NCI-H748 (cell line): ENCODE measurements at regions not wholly inside any gene's neighbourhood (a gene's known extent, or its start where the extent isn't known, plus 50 kb on each side); places are given as distances from the start of the nearest gene placed in this dataset.
A peak's percentile ranks its signal among the peaks of the same experiment; 100 is the strongest.

Experiments used
- DNase-seq: peaks from one replicate; lab custom pipeline; 2025; ENCODE audit not compliant: unreplicated experiment; lab: John Stamatoyannopoulos, UW

DNA sequence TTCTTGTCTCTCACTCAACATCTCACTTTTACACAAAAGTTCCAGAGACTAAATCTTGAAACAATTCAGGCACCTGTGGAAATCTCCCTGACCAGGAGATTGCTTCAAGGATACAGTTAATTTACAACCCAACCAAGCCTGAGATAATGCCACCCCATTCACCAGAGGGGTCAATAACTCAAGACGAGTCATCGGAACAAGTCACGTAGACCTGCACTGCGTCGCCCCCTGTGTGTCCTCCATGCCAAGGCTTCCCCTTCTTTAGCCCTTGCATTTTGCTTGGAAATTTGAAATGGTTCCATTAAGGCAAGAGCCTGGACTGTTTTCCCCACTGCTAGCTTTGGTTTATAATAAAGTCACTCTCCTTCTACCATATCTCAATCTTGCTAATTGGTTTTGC, 129.0 kb upstream of the NEO1 start:
- no peak for DNase-seq

DNA sequence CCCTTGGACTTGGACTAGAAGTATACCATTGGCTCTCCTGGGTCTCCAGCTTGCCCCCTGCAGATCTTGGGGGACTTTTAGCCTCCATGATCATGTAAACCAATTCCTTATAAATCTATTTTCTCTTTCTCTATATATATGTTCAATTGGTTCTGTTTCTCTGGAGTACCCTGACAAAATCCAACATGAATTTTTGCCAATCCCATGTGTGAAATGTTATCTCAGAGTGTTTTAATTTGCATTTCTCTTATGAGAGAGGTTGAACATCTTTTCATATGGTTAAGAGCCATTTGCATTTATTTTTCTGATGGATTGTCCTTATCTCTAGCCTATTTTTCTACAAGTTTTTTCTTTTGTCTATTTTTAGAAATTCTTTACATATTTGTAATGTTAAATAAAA, 131.7 kb upstream of the NEO1 start:
- no peak for DNase-seq

DNA sequence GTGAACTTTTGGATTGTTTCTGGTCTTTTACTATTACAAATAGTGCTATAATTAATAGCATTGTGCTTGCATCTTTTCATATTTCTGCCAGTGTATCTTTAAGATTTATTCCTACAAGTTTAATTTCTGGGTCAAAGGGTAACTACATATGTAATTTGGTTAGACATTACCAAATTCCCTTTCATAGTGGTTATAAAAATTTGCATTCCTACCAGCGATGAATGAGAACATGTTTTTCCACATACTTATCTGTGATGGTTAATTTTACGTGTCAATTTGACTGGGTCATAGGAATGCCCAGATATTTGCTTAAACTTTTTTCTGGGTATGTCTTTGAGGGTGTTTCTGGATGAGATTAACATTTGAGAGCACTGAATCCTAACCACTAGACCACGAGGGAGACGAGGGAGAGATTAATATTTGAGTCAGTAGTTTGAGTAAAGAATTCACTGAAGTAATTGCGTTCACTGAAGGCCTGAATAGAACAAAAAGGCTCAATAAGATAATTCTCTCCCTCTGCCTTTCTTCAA, 132.3 kb upstream of the NEO1 start:
- no peak for DNase-seq

DNA sequence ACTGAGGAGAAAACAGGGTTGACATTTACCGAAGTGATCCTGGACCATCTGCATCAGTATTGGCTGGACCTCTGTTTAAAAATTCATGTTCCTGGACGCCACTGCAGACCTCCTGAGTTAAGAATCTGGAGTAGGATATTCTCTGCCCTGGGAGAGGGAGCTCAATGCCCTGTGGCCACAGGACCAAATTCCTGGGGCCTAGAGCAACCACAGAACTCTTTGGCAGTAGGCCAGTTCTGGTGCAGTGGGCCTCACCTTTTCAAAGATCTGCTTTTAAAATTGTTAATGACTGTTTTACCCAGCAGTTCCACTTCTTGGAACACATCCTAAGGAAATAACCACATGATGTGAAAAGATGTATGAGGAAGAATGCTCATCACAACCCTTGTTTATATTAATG, 133.3 kb upstream of the ADPGK start:
- DNase-seq = peak; percentile 27

DNA sequence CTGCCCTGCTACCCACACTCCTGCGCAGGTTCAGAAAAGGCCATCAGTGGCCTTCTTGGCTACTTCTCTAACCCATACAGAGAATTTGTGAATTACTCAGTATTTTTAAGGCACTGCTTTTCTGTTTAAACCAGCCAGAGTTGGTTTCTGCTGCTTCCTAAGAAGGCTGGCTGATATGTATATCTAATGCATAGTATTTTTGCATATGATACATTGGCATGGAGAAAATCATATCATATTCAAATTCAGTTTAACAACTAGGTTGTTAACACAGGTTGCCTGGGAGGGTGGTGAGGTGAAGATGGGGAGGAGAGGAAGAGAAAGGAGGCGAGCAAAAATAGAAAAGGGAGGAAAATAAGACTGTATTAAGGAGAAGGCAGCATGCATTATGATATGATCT, 132.8 kb upstream of the ADPGK start:
- DNase-seq = no peak

DNA sequence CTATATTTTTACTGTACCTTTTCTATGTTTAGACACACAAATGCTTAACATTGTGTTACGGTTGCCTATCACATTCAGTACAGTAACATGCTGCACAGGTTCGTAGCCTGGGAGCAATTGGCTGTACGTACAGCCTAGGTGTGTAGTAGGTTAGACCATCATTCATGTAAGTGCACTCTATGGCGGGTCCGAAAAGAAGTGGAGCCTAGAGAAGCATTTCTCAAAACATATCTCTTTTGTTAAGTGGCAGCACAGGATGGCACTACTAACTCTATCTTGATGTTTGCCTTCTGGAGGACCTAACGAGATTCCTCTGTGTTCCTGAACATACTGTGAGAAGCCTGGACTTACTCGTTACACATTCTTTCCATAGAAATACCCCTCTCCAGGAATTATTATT, 132.3 kb upstream of the ADPGK start:
- DNase-seq = no peak

DNA sequence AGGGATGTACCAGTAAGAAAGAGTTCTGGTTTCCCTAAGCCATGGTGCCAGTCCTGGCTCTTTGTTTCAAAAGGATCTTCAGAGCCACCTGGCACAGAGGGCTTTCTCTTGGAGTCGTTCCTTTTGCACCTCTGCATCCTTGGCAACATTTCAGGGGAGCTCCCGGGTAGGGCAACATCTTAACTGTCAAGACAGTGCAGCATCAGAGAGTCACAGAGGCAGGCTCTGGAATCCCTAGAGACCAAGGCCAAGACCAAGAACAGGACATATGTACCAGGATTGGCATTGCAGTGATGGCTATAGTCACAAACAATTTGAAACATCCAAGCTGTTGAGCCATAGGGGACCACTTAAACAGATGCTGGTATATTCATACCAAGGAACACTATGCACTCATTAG, 129.4 kb upstream of the ADPGK start:
- DNase-seq = no peak

DNA sequence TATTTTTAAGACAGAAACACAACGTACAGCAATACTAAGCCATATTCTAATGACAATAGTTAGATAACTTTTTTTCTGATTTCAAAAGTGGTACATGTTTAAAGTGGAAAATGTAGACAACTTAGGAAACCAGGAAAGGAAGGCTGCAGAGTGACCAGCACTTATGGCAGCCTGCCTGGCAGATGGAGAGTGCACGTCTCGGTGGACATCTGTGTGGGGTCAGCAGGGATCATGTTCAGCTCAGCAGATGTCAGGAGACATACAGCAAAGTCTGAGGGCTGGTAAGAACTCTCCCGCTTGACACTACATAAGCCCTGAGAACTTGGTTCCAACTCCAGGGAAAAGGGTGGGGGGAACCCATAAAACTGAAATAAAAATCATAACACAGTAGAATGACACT, 128.6 kb upstream of the ADPGK start:
- DNase-seq = no peak

DNA sequence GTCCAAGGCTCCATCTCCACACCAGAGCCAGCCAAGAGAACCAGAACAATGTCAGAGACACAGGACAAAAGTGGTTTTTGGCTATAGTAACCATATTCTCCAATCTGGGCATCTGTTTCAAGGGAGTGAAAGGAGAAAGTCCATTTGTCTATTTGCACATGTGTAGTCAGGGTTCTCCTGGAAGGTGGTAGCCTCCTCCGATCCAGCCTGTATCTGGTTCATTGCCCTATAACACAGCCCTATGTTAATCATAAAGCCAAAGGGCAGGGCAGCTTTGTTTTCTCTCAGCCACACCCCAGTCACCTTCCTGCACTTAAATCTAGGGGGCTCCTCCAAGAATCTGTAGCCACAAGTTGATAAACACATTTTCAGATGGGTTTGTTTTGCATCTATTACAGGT, 128.1 kb upstream of the ADPGK start:
- no peak for DNase-seq

DNA sequence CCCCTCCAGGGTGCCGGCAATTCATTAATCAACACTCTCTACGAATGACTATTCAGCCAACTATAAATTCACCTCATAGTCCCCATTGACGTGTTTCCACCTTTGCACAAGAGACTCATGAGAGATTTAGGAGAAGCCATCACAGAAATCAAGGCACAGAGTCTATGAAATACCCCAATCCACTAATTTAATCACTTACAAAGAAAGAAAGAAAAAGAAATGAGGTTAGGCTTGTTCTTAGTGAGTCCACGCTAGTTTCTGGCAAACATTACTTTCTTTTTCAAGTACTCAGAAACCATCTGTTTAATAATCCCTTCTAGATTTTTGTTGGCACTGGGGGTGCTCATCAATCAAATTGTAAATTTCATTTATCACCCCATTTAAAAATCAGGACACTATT, 125.2 kb upstream of the ADPGK start:
- DNase-seq = no peak

DNA sequence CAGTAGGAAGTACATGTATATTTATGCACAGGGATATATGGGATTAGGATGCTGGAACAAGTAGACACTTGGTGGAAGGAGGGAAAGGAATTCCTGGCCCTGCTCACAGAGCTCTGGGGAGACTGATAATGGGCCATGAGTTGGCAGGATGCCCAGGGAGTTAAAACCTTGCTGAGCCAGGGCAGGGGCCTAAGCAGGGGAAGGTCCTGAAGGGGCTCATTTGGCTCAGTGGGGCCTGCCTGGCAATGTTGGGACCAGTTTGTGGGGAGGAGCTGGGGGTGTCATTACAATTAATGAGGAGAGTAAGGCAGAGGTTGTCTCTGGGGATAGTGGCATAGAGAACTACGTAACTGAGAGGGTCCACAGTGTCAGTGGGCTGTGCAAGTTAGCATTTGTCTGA, 124.2 kb upstream of the ADPGK start:
- DNase-seq = peak; percentile 14

DNA sequence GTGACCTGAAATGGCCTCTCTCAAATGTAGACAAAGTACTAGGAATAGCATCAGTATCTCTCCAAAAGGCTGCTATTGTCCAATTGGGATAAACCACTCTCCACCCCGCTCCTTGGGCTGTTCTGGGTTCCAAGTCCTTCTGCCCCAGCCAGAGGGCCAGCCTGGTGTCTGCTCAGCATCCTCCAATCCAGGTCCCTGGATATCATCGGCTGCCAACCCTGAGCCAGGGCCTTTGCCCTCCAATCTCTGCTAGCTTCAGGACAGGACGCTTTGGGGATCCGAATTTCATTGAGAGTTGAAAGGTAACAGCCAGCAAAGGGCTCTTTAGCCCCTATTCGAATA, 119.3 kb upstream of the ADPGK start:
- no peak for DNase-seq

DNA sequence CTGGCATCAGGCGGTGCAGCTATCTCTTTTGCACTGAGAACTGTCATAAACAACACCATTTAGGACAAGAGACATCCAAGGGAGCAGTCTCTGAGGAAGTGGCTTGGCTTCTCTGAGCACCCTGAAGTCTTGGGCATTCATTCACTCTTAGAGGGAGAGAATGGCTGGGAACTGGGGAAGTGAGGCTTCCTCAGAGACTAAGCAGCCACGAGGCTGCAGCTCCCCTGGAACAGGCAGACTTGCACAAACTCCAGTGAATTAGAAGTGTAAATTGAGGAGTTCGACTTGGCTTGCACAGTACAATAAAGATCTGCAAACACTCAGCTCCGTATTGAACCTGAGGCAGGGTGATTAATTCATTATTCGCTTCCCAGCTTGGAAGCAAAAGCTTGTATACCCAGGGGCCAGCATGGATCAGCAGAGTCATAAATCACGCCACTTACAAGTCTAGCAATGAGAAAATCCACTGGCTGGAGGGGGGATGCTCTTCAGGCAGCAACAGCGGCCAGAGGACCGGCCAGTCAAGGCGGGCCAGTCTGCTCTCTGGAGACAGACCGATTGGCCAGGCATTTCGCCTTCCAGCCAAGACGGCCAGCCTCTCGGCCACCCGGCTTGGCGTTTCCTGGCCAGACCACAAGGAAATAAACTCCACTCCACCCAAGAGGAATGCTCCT, 118.8 kb upstream of the ADPGK start:
- no peak for DNase-seq

DNA sequence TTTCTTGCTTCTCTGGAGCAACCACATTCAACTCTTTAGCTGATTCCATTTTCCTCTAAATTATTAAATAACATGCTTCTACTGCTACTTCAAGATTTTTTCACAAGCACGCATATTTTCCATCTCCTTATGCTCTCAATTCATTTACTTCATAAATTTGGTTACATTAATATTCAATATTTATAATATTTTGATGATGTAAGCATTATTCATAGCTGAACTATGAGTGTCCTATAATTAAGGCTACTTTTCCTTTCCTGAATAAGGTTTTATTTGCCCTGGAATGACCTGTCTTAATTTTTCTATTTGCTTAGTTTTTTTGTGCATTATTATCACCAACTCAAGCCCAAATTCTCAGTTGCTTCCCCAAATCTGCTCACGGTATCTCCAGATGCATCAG, 109.4 kb upstream of the ADPGK start:
- DNase-seq = no peak

DNA sequence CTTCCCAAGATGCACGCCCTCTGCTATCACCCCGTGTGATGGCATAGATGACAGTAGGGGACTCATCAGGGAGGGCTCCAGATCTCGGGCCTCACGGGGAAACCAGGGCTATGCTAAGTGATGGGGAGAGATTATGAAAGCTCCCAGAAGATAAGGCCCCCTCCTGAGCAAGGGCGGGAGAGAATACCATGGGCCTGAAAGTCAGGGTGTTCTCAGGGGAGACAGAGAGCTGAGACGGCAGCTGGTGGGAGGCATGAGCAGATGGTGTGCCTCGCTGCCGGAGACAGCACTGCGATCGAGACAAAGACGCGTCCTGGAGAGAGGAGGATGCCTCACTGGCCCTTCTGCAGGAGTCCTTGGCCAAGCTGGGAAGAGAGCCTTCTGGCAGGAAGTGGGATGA, 106.5 kb upstream of the ADPGK start:
- DNase-seq = no peak

DNA sequence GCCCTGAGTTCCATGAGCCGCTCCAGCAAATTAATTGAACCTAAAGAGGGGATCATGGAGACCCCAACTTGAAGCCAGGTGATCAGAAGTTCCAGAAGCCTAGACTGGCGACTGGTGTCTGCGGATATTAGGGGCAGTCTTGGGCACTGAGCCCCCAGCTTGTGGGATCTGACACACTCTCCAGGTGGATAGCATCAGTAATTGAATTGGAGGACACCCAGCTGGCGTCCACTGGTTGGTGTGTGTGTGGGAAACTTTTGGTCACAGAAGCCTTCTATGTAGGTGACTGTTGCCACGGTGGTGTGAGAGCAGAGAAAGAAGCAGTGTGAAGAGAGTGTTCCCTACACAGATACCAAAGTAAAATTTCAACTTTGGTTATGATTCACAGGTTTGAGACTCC, 106.0 kb upstream of the ADPGK start:
- DNase-seq = no peak

DNA sequence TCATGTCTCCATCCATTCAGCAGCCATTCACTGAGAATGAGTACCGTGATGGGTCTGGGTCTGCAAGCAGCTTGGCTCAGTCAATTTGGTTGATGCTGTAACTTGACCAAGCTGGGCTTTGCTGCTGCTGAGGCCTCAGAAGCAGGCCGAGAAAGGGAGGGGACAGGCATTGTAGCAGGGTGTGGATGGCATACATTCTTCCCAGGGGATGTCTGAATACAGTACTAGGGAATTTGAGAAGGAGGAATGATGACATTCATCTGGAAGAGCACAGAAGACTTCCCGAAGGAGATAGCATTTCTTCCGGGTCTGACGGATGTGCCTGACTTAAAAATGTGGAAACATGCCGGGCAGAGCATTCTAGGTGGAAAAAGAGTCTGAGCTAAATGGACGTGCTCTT, 105.3 kb upstream of the ADPGK start:
- DNase-seq = no peak

DNA sequence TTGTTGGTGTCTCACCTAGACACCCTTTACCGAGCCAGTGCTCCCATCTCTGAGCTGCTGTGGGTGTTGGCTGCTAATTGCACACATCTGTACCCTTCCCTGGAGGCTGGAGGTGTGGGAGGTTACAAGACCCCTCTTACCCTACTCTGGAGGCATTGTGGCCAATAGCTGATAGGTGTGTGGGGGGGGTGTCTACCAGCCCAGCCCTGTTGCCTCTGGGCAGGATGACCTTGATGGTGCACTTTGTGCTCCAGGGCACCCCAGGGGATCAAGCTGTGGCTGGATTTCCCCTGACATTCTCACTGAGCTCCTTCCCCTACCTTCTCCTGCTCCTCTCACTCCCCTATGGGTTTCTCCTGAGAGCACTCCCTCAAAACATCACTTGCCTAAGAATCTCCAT, 104.7 kb upstream of the ADPGK start:
- DNase-seq = no peak

DNA sequence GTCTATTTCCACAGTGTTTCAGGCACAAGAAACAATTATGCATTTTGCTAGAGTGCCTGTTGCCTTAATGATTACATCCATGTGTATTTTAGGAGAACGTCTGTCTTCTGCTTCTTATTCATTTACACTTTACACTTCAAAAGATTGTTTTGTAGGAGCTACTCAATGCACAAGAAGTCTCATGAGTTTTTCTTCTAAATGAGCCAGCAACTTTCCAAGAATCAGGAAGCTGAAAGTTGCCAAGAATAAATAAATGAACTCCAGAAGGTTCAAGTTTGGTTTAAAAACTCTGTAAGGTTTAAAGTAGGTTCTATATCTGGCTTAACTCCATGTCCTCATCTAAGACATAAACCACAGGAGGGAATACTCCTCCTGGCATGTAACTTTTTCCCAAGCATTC, 103.8 kb upstream of the ADPGK start:
- no peak for DNase-seq

DNA sequence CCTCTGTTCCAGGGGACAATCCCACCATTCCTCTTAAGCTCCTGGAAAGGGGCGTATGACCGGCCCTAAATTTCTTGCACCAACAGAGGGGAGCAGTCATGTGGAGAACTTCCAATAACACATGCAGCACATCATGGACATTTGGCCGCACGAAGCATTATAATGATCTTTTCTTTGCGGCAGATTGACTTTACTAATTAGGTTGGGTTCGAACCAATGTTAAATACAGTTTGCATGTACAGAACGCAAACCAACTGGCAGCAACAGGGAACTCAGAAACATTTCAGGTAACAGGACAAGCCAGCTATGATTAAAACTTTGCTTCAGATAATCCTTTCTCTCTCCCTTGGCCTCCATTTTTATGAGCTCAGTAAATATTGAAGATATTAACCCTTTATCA, 100.8 kb upstream of the ADPGK start:
- DNase-seq = no peak

DNA sequence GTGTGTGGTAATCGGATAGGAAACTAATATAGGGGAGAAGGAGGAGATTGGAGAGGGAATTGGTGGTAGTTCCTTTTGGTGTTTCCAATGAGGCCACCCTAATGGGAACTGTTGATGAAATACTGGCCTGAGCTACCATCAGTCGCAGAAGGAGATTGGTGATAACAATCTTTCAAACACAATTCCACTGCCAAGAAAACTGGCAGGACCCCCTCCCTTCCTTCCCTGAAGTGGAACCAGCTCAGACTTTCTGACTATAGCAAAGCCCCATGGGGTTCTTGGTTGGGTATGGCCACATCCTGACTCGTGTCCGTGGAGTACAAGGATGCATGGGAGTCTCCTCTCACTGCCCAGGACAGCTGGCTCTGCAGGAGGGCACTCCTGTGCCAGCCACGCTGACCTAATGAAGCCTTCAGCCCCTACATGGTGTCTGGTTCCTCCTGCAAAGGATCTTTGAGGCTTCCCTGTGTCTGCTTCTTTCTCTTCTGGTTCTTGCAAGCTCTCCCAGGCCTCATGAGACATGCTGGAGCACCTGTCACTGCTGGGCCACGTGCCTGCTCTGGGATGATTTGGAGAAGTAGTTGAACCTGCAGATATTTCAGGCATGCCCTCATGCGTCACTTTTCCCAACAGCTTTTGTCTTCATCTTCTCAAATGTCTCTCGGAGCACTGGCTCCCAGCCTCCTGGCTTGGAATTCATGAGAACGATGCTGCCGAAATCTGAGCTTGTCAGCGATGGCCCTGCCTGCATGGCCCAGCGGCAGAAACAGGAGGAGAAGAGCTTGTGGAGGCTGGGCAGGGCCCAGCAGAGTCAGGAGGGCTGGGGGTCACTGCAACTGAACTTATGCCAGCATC, 90.0 kb upstream of the ADPGK start:
- no peak for DNase-seq

DNA sequence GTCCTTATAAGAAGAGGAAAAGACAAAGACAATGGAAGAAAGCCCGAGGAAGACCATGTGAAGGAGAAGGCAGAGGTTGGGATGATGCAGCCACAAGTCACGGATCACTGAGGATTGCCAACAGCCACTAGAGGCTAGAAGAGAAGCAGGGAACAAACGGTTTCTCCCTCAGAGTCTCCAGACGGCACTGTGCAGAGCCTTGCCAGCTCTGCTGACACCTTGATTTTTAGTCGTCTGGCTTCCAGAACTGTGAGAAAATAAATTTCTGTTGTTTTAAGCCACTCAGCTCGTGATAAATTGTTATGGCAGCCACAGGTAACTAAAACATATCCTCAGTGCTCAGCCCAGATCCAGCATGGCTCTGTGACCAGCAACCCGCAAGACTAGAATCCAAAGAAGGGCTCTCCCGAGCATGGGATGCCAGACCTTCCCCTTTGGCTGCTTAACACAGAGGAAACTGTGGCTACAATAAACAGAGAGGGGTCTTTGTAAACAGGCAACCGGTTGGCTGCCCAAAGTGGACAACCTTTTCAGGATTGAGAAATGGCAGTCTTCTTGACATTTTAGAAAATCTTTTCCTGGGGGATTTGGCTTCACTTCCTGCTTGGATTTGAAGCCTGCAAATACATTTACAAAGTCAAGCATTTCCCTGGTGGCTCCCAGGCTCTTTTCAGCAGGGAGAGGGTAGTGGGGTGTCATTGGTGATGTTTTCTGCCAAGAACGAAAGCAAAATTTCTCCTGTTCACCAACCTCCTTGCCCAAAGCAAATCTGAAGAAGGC, 88.7 kb upstream of the ADPGK start:
- DNase-seq = no peak
